GM23338 (cell line): ENCODE measurements at regions not wholly inside any gene's neighbourhood (a gene's known extent, or its start where the extent isn't known, plus 50 kb on each side); places are given as distances from the start of the nearest gene placed in this dataset.

Experiments
- ATAC-seq: fragments of 200-7000 bp; cut with Tn5 transposase; 3 replicates; pipeline ENCODE4 v1.9.1; 2020
- DNase-seq: peaks from one replicate; pipeline ENCODE4 v3.0.0-alpha.2; 2015; ENCODE audit warnings: low spot score
- H2AFZ ChIP-seq: fragments of 200-600 bp; sonication (generic); 2 replicates; pipeline ENCODE4 v1.8.0; 2016; ENCODE audit warnings: antibody characterized with exemption, mild to moderate bottlenecking, moderate library complexity
- H3F3A ChIP-seq: fragments of 200-600 bp; sonication (generic); replicated peaks from 2 replicates; pipeline ENCODE4 v1.8.0; 2017; ENCODE audit warnings: antibody characterized with exemption, mixed run types, low read depth
- H3K27ac ChIP-seq: fragments of 200-600 bp; sonication (generic); 2 replicates; pipeline ENCODE4 v1.6.1; 2016; ENCODE audit warnings: low read depth
- H3K27me3 ChIP-seq: fragments of 200-600 bp; sonication (generic); 2 replicates; pipeline ENCODE4 v1.8.0; 2016; ENCODE audit warnings: mild to moderate bottlenecking, mixed run types, moderate library complexity; ENCODE audit not compliant: insufficient read depth
- H3K36me3 ChIP-seq: fragments of 200-600 bp; sonication (generic); 2 replicates; pipeline ENCODE4 v1.8.0; 2016; ENCODE audit warnings: mild to moderate bottlenecking; ENCODE audit not compliant: insufficient read depth
- H3K4me1 ChIP-seq: fragments of 200-600 bp; sonication (generic); 2 replicates; pipeline ENCODE4 v1.8.0; 2016; ENCODE audit warnings: mild to moderate bottlenecking, moderate library complexity; ENCODE audit not compliant: insufficient read depth
- H3K4me2 ChIP-seq: fragments of 200-600 bp; sonication (generic); 2 replicates; pipeline ENCODE4 v1.7.1; 2017; ENCODE audit warnings: mixed run types
- H3K4me3 ChIP-seq: fragments of 200-600 bp; sonication (generic); 2 replicates; pipeline ENCODE4 v1.6.1; 2016; ENCODE audit warnings: mixed run types
- H3K79me2 ChIP-seq: fragments of 200-600 bp; sonication (generic); replicated peaks from 2 replicates; pipeline ENCODE4 v1.8.0; 2017; ENCODE audit warnings: mild to moderate bottlenecking; ENCODE audit not compliant: insufficient read depth
- H3K9me2 ChIP-seq: fragments of 200-600 bp; sonication (generic); 2 replicates; pipeline ENCODE4 v1.8.0; 2017; ENCODE audit not compliant: insufficient read depth
- H4K20me1 ChIP-seq: fragments of 200-600 bp; sonication (generic); replicated peaks from 2 replicates; pipeline ENCODE4 v1.8.0; 2017; ENCODE audit warnings: mild to moderate bottlenecking; ENCODE audit not compliant: insufficient read depth
- H3K27ac Mint-ChIP-seq: 2 replicates; pipeline ENCODE4 v1.8.0; 2020; ENCODE audit warnings: inconsistent platforms, mild to moderate bottlenecking, moderate library complexity, mixed read lengths
- H3K27me3 Mint-ChIP-seq: 3 replicates; pipeline ENCODE4 v1.8.0; 2022; ENCODE audit warnings: low read depth, mild to moderate bottlenecking, moderate library complexity, mixed read lengths, inconsistent platforms; ENCODE audit not compliant: insufficient read depth, poor library complexity
- H3K36me3 Mint-ChIP-seq: 3 replicates; pipeline ENCODE4 v1.8.0; 2021; ENCODE audit warnings: low read depth, mild to moderate bottlenecking, inconsistent platforms, moderate library complexity, mixed read lengths
- H3K4me1 Mint-ChIP-seq: 3 replicates; pipeline ENCODE4 v1.8.0; 2020; ENCODE audit warnings: mild to moderate bottlenecking, inconsistent platforms, mixed read lengths
- H3K4me3 Mint-ChIP-seq: 3 replicates; pipeline ENCODE4 v1.8.0; 2021; ENCODE audit warnings: moderate library complexity, mild to moderate bottlenecking, inconsistent platforms, mixed read lengths
- H3K9me3 Mint-ChIP-seq: 3 replicates; pipeline ENCODE4 v1.8.0; 2020; ENCODE audit warnings: moderate library complexity, mild to moderate bottlenecking, inconsistent platforms, mixed read lengths
- CREB1 ChIP-seq: fragments of 250-450 bp; sonication (Bioruptor Pico); IDR thresholded peaks from 2 replicates; pipeline ENCODE4 v1.5.0; 2020; ENCODE audit warnings: low read depth, mild to moderate bottlenecking, moderate library complexity
- EZH2 ChIP-seq: fragments of 200-600 bp; sonication (generic); IDR thresholded peaks from one replicate; pipeline ENCODE4 v1.8.0; 2017; ENCODE audit warnings: antibody characterized with exemption, mild to moderate bottlenecking, low read depth; ENCODE audit not compliant: unreplicated experiment
- EZH2phosphoT487 ChIP-seq: fragments of 200-600 bp; sonication (generic); IDR thresholded peaks from one replicate; pipeline ENCODE4 v1.8.1; 2018; ENCODE audit warnings: antibody characterized with exemption; ENCODE audit not compliant: unreplicated experiment
- JUNB ChIP-seq: IDR thresholded peaks from one replicate; pipeline ENCODE4 v1.6.1; 2016; ENCODE audit warnings: antibody characterized with exemption; ENCODE audit not compliant: unreplicated experiment
- NANOG ChIP-seq: IDR thresholded peaks from 2 replicates; pipeline ENCODE4 v1.6.1; 2016; ENCODE audit warnings: antibody characterized with exemption, borderline replicate concordance
- TF ChIP-seq, protein P1 (sequence below), 2 experiments: fragments of 200-600 bp in 1 of 2; sonication (generic) in 1 of 2; conservative IDR thresholded peaks; 2 replicates each; pipeline versions ENCODE4 v1.5.1 to v1.6.1; 2016 to 2017; ENCODE audit warnings: antibody characterized with exemption in 2 of 2, low read depth in 2 of 2, mild to moderate bottlenecking in 2 of 2, moderate library complexity in 1 of 2
- TF ChIP-seq, protein P2 (sequence below): fragments of 250-450 bp; sonication (Bioruptor Pico); IDR thresholded peaks from 2 replicates; pipeline ENCODE4 v1.5.0; 2020; ENCODE audit warnings: mild to moderate bottlenecking, moderate library complexity

DNA sequence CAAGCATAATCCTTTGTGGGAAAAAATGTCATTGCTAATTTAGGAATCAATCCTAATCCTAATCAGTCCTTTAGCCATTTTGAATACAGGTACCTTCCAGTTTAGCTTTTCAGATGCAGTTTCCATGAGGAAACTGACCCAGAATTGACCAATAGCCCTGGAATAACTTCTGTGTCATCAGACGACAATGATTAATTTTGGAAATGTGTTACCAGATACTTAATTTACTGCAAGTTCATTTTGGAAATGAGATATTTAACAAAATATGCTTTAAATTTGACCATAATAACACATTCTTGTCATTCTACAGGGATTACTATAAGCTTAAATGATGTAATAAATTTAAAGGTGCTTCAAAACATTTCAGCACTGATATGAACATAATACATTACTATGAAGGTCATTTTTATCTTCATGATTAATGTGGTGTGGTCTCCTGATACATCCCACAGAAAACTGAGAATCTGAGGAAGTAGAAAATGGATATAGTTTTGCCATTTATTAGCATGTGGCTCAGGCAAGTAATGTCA lies 129.8 kb upstream of the SH3BP4 start:
- peaks cover under 1% of the 10 kb centered on the region; the same call in 1 of the 3 replicates for H3K4me1 Mint-ChIP-seq
- no peak overlapping the region for H3K4me2 ChIP-seq
- H3F3A ChIP-seq: no peaks in the 10 kb centered on the region
- no peaks in the 10 kb centered on the region for H3K4me1 ChIP-seq
- no peaks in the 10 kb centered on the region for H3K36me3 Mint-ChIP-seq
- H3K4me3 ChIP-seq: no peak overlapping the region
- no peak for DNase-seq
- H3K27me3 Mint-ChIP-seq: peaks cover 1% of the 10 kb centered on the region
- no peak for ATAC-seq
- no peaks in the 10 kb centered on the region for H3K79me2 ChIP-seq
- 0 out of 2 replicates have a peak, but pooled peaks cover 3% of the 10 kb centered on the region for H3K9me2 ChIP-seq
- H3K27me3 ChIP-seq: no peaks in the 10 kb centered on the region
- H3K27ac ChIP-seq: no peak overlapping the region
- no peak for TF ChIP-seq NANOG
- TF ChIP-seq CREB1 (CRISPR knock-in tag): no peak
- no peak for TF ChIP-seq JUNB
- TF ChIP-seq, protein P1, sequence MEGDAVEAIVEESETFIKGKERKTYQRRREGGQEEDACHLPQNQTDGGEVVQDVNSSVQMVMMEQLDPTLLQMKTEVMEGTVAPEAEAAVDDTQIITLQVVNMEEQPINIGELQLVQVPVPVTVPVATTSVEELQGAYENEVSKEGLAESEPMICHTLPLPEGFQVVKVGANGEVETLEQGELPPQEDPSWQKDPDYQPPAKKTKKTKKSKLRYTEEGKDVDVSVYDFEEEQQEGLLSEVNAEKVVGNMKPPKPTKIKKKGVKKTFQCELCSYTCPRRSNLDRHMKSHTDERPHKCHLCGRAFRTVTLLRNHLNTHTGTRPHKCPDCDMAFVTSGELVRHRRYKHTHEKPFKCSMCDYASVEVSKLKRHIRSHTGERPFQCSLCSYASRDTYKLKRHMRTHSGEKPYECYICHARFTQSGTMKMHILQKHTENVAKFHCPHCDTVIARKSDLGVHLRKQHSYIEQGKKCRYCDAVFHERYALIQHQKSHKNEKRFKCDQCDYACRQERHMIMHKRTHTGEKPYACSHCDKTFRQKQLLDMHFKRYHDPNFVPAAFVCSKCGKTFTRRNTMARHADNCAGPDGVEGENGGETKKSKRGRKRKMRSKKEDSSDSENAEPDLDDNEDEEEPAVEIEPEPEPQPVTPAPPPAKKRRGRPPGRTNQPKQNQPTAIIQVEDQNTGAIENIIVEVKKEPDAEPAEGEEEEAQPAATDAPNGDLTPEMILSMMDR (conservative IDR thresholded peaks at IDR 0.05; ENCODE audit: low read depth in 2 of 2): no peak
- TF ChIP-seq, protein P2, sequence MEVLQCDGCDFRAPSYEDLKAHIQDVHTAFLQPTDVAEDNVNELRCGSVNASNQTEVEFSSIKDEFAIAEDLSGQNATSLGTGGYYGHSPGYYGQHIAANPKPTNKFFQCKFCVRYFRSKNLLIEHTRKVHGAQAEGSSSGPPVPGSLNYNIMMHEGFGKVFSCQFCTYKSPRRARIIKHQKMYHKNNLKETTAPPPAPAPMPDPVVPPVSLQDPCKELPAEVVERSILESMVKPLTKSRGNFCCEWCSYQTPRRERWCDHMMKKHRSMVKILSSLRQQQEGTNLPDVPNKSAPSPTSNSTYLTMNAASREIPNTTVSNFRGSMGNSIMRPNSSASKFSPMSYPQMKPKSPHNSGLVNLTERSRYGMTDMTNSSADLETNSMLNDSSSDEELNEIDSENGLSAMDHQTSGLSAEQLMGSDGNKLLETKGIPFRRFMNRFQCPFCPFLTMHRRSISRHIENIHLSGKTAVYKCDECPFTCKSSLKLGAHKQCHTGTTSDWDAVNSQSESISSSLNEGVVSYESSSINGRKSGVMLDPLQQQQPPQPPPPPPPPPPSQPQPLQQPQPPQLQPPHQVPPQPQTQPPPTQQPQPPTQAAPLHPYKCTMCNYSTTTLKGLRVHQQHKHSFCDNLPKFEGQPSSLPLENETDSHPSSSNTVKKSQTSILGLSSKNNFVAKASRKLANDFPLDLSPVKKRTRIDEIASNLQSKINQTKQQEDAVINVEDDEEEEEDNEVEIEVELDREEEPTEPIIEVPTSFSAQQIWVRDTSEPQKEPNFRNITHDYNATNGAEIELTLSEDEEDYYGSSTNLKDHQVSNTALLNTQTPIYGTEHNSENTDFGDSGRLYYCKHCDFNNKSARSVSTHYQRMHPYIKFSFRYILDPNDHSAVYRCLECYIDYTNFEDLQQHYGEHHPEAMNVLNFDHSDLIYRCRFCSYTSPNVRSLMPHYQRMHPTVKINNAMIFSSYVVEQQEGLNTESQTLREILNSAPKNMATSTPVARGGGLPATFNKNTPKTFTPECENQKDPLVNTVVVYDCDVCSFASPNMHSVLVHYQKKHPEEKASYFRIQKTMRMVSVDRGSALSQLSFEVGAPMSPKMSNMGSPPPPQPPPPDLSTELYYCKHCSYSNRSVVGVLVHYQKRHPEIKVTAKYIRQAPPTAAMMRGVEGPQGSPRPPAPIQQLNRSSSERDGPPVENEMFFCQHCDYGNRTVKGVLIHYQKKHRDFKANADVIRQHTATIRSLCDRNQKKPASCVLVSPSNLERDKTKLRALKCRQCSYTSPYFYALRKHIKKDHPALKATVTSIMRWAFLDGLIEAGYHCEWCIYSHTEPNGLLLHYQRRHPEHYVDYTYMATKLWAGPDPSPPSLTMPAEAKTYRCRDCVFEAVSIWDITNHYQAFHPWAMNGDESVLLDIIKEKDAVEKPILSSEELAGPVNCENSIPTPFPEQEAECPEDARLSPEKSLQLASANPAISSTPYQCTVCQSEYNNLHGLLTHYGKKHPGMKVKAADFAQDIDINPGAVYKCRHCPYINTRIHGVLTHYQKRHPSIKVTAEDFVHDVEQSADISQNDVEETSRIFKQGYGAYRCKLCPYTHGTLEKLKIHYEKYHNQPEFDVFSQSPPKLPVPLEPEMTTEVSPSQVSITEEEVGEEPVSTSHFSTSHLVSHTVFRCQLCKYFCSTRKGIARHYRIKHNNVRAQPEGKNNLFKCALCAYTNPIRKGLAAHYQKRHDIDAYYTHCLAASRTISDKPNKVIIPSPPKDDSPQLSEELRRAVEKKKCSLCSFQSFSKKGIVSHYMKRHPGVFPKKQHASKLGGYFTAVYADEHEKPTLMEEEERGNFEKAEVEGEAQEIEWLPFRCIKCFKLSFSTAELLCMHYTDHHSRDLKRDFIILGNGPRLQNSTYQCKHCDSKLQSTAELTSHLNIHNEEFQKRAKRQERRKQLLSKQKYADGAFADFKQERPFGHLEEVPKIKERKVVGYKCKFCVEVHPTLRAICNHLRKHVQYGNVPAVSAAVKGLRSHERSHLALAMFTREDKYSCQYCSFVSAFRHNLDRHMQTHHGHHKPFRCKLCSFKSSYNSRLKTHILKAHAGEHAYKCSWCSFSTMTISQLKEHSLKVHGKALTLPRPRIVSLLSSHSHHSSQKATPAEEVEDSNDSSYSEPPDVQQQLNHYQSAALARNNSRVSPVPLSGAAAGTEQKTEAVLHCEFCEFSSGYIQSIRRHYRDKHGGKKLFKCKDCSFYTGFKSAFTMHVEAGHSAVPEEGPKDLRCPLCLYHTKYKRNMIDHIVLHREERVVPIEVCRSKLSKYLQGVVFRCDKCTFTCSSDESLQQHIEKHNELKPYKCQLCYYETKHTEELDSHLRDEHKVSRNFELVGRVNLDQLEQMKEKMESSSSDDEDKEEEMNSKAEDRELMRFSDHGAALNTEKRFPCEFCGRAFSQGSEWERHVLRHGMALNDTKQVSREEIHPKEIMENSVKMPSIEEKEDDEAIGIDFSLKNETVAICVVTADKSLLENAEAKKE (CRISPR knock-in tag): no peak
- TF ChIP-seq EZH2: no peak
- TF ChIP-seq EZH2phosphoT487: no peak
- no peaks in the 10 kb centered on the region; the same call in 2 of the 3 replicates for H3K9me3 Mint-ChIP-seq
- no peaks in the 10 kb centered on the region for H3K36me3 ChIP-seq
- H3K27ac Mint-ChIP-seq: no peak overlapping the region
- H2AFZ ChIP-seq: no peak overlapping the region
- H3K4me3 Mint-ChIP-seq: no peak overlapping the region
- H4K20me1 ChIP-seq: no peaks in the 10 kb centered on the region
